Progenitor cell of endocrine pancreas (in vitro differentiated cells): ENCODE measurements at regions not wholly inside any gene's neighbourhood (a gene's known extent, or its start where the extent isn't known, plus 50 kb on each side); places are given as distances from the start of the nearest gene placed in this dataset.
"Not testable (repeated sequence)": the region's sequence is repeated elsewhere in the genome, so short reads cannot be mapped to it uniquely, and the experiment has no call there.

Experiments
- DNase-seq: peaks from one replicate; pipeline ENCODE4 v3.0.0; 2021; ENCODE audit warnings: low spot score; ENCODE audit not compliant: unreplicated experiment
- H3K27ac Mint-ChIP-seq: 2 replicates; pipeline ENCODE4 v1.8.0; 2021; ENCODE audit warnings: mild to moderate bottlenecking, moderate library complexity, mixed read lengths
- H3K27me3 Mint-ChIP-seq: 2 replicates; pipeline ENCODE4 v1.8.0; 2021; ENCODE audit warnings: mixed read lengths
- H3K36me3 Mint-ChIP-seq: 2 replicates; pipeline ENCODE4 v1.8.0; 2022; ENCODE audit warnings: mixed read lengths; ENCODE audit not compliant: insufficient read depth
- H3K4me1 Mint-ChIP-seq: 2 replicates; pipeline ENCODE4 v1.8.0; 2021; ENCODE audit warnings: low read depth, mixed read lengths
- H3K4me3 Mint-ChIP-seq: 2 replicates; pipeline ENCODE4 v1.8.0; 2021; ENCODE audit warnings: low read depth, mild to moderate bottlenecking, moderate library complexity, mixed read lengths
- H3K9me3 Mint-ChIP-seq: 2 replicates; pipeline ENCODE4 v1.8.0; 2021; ENCODE audit warnings: low read depth, mixed read lengths
- CTCF ChIP-seq: fragments of 200-600 bp; sonication (generic); IDR thresholded peaks from one replicate; pipeline ENCODE4 v1.5.0; 2021; ENCODE audit warnings: antibody characterized with exemption, mild to moderate bottlenecking; ENCODE audit not compliant: unreplicated experiment

- no peak for DNase-seq
- no peak overlapping the region for H3K27ac Mint-ChIP-seq
- peaks cover 4% of the 10 kb centered on the region for H3K9me3 Mint-ChIP-seq
- no peak overlapping the region for H3K4me3 Mint-ChIP-seq
- H3K4me1 Mint-ChIP-seq = peaks cover 17% of the 10 kb centered on the region
- no peaks in the 10 kb centered on the region for H3K36me3 Mint-ChIP-seq
- H3K27me3 Mint-ChIP-seq = peaks cover 10% of the 10 kb centered on the region
- TF ChIP-seq CTCF = no peak
Measured at GRCh38 chr2:60350791-60351190, 202.7 kb downstream of the BCL11A start.

GRCh38 chr2:60347781-60348180 lies 205.7 kb downstream of the BCL11A start:
- peaks cover 10% of the 10 kb centered on the region for H3K27me3 Mint-ChIP-seq
- peaks cover 4% of the 10 kb centered on the region for H3K9me3 Mint-ChIP-seq
- no peaks in the 10 kb centered on the region for H3K36me3 Mint-ChIP-seq
- no peak overlapping the region for H3K4me3 Mint-ChIP-seq
- no peak for DNase-seq
- H3K4me1 Mint-ChIP-seq = no peaks in the 10 kb centered on the region
- TF ChIP-seq CTCF = no peak
- H3K27ac Mint-ChIP-seq = no peak overlapping the region

GRCh38 chr2:60342491-60342890 lies 211.0 kb downstream of the BCL11A start:
- H3K9me3 Mint-ChIP-seq, H3K27me3 Mint-ChIP-seq, DNase-seq, H3K27ac Mint-ChIP-seq, H3K4me3 Mint-ChIP-seq, H3K4me1 Mint-ChIP-seq, H3K36me3 Mint-ChIP-seq: not testable (repeated sequence)

- Mint-ChIP-seq H3K4me1 (peaks cover 6% of the 10 kb centered on the region), H3K27me3 (peaks cover 6% of the 10 kb centered on the region), H3K27ac (no peak overlapping the region), H3K36me3 (no peaks in the 10 kb centered on the region), H3K9me3 (no peaks in the 10 kb centered on the region), H3K4me3 (no peak overlapping the region)
- no peak for TF ChIP-seq CTCF
- DNase-seq = no peak
Measured at GRCh38 chr2:60341151-60341550, 212.3 kb downstream of the BCL11A start.

GRCh38 chr2:60339286-60339685 lies 214.2 kb downstream of the BCL11A start:
- Mint-ChIP-seq H3K4me3 (no peak overlapping the region), H3K4me1 (peaks cover 14% of the 10 kb centered on the region), H3K9me3 (no peaks in the 10 kb centered on the region), H3K36me3 (no peaks in the 10 kb centered on the region), H3K27ac (no peak overlapping the region), H3K27me3 (peaks cover 6% of the 10 kb centered on the region)
- TF ChIP-seq CTCF = no peak
- no peak for DNase-seq

GRCh38 chr2:60337142-60337497 lies 216.3 kb downstream of the BCL11A start:
- H3K36me3 Mint-ChIP-seq = no peaks in the 10 kb centered on the region
- H3K27me3 Mint-ChIP-seq = peaks cover 6% of the 10 kb centered on the region
- H3K4me1 Mint-ChIP-seq = peaks cover 14% of the 10 kb centered on the region
- no peak for TF ChIP-seq CTCF
- DNase-seq = no peak
- H3K4me3 Mint-ChIP-seq = no peak overlapping the region
- no peaks in the 10 kb centered on the region for H3K9me3 Mint-ChIP-seq
- H3K27ac Mint-ChIP-seq = no peak overlapping the region
